Kidney capillary endothelial cell (primary cell): ENCODE measurements at regions not wholly inside any gene's neighbourhood (a gene's known extent, or its start where the extent isn't known, plus 50 kb on each side); places are given as distances from the start of the nearest gene placed in this dataset.
A peak's percentile ranks its signal among the peaks of the same experiment; 100 is the strongest.

Source experiments
- DNase-seq: peaks from one replicate; pipeline ENCODE4 v3.0.0-alpha.2; 2018; ENCODE audit warnings: low spot score

DNA sequence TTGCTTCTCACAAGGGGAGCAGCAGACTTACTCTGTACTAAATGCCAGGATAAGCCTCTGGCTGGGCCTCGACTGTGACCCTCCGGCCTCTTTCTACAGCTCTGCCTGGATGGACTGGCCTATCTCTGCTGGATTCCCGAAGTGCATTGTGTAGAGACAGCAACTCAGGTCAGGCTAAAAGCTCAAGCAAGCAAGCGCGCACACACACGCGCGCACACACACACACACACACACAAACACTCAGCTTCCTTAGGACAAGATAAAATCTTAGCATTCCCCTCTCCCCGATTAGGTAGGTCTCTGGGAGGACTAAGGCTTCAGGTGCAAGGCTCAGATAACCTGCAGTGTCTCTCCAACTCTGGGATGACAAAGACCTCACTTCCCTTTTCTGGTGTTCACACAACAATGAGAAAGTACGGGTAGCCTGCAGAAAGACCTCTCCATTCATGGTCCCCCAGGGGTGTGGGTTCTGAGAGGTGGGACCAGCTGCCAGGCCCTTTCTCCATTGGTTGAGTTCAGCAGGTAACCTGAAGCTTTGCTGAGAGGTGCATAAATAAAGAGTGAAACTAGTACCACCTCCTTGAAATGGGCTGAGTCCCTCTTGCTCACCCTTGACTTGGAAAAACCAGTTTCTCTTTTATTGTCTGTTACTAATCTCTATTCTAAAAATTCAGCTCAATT lies 155.1 kb upstream of the CAMK1G start:
- DNase-seq: no peak

GRCh38 chr1:209429611-209430010 lies 153.9 kb upstream of the CAMK1G start:
- DNase-seq: no peak

DNA sequence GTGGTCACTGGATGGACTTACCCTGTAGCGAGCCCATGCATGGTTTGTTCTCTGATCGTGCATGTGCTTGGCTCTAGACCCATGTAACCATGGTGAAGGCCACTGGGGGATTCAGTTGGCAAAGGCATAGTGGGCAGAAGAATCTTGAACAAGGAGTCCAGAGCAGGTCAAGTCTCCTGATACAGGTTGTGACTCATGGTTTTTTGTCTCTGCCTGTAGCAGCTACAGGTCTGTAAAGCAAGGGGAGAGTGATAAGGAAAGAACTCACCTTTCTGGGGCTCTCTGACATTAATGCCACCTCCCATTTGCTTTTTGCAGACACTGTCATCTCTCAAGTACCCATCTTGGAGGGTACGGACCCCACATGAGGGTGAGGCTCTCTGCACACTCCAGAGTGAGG lies 153.4 kb upstream of the CAMK1G start:
- DNase-seq: no peak

GRCh38 chr1:209430821-209431259 lies 152.7 kb upstream of the CAMK1G start:
- no peak for DNase-seq

GRCh38 chr1:209431402-209431801 lies 152.1 kb upstream of the CAMK1G start:
- no peak for DNase-seq

DNA sequence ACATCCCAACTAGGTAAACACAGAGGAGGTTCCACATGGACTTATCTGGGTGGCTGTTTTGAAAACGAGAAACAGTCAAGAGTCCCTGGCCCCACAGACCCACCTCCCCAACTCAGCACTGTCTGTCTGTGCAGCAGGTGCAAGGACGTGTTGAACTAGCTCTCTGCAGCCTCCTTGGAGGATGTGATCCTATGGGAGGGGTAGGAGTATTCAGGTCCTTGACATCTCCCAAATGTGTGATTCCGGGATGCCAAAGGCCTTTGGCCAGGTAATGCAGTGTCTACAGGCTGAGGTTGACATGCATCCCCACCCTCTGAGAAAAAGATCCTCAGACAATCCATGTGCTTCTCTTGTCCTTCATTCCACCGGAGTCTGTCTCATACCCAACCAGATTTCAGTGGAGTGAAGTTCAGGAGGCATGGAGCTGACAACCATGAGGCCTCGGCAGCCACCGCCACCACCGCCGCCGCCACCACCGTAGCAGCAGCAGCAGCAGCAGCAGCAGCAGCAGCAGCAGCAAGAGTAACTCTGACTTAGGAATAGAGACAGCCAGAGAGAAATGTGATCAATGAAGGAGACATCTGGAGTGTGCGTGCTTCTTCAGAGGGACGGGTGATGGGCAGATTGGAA lies 151.6 kb upstream of the CAMK1G start:
- DNase-seq: no peak

- DNase-seq: no peak
These were observed 151.1 kb upstream of the CAMK1G start for GRCh38 chr1:209432443-209432825.

- DNase-seq: no peak
These were observed 149.9 kb upstream of the CAMK1G start for GRCh38 chr1:209433649-209434031.

DNA sequence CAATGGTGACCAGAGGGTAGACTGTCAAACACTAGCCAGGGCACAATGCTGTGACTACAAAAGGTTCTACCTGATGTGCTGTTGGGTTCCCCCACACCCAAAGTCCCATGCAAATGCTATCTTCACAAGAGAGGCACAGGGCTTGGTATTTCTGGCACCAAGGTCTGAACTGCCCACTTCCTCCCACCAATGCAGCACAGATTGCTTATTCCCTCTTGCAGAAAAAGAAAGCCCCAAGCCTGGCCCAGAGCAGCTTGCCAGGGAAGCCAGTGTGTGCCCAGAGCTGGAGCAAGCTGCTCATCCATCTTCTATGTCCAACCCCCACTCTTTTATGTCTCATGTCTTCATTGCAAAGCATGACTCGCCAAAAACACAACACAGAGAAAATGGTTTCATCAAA lies 149.4 kb upstream of the CAMK1G start:
- DNase-seq: no peak

DNA sequence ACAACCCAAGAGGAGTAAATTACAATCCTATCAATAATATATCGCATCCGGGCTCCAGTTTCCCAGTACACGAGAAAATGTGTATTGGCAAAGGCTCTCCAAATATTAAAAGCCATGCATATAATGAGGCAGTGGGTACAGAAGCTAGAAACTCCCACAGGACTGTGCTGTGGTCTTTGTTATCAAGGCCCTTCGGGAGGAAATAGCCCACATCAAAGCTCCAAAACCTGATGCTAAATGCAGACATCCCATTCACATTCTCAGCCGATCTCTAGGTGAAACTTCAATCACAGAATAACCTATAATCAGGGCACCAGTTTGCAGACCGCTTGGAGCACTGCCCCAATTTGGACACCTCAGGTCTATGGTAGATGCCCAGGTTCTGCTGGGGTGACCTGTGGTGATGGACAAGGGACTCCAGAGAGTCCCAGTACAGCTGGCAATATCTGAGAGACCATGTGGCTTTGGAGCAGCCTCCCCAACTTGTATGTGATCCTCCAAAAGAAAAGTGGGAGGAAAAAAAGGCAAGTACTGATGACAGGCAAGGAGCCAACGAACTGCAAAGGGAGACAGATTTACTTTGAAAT lies 148.8 kb upstream of the CAMK1G start:
- DNase-seq: no peak

- peak; percentile 30 for DNase-seq
These were observed 147.6 kb upstream of the CAMK1G start for GRCh38 chr1:209435654-209436566.

- DNase-seq: no peak
These were observed 143.7 kb upstream of the CAMK1G start for GRCh38 chr1:209439828-209440227.

GRCh38 chr1:209443361-209443931 lies 140.1 kb upstream of the CAMK1G start:
- DNase-seq: no peak

DNA sequence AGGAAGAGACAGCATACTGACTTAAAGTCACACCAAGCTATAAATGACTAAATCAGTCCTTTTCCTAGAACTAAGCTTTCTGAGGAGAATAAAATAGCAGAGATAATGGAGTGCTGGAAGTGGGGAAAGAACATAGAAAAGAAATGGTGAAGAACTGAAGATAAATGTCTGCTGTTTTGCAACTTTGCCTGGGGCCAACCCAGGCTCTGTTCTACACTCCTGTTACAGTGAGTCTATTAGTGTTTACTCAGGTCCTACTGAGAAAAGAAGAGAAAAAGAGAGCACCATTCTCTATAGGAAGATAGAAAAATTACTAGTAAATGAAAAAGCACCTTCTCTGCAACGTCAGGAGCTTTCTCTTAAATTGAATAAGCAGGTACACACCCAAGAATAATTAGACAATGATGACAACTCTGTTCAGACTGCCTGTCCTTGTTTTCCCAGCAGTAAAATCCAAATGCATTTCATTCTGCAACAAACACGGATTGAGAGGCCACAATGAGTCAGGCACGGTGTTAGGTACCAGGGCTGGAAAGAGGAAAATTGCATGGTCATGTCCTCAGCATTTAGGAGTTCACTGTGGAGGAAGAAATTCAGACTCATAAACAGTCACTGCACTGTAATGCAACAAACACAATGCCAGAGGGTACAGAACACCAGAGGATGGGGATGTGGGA lies 139.4 kb upstream of the CAMK1G start:
- no peak for DNase-seq

- no peak for DNase-seq
These were observed 138.6 kb upstream of the CAMK1G start for GRCh38 chr1:209444961-209445360.

GRCh38 chr1:209445576-209445975 lies 137.9 kb upstream of the CAMK1G start:
- no peak for DNase-seq

DNA sequence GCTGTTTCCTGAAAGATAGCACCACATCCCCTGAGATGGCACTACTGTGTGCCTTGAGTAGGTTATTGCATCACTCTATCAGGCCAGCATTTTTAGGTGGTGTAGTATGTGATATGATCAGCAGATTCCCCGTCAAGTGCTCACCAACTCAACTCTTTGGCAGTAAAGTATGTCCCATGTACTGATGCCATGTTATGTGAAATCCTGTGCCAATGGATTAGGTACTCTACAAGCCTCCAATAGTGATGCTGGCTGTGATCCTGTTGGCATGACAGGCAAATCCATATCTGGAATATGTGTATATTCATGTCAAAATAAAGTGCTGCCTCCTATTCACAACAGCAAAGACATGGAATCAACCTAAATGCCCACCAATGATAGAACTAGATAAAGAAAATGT lies 137.2 kb upstream of the CAMK1G start:
- no peak for DNase-seq

- DNase-seq: no peak
These were observed 129.0 kb upstream of the CAMK1G start for GRCh38 chr1:209454340-209454994.

- DNase-seq: no peak
These were observed 128.4 kb upstream of the CAMK1G start for GRCh38 chr1:209455145-209455544.

DNA sequence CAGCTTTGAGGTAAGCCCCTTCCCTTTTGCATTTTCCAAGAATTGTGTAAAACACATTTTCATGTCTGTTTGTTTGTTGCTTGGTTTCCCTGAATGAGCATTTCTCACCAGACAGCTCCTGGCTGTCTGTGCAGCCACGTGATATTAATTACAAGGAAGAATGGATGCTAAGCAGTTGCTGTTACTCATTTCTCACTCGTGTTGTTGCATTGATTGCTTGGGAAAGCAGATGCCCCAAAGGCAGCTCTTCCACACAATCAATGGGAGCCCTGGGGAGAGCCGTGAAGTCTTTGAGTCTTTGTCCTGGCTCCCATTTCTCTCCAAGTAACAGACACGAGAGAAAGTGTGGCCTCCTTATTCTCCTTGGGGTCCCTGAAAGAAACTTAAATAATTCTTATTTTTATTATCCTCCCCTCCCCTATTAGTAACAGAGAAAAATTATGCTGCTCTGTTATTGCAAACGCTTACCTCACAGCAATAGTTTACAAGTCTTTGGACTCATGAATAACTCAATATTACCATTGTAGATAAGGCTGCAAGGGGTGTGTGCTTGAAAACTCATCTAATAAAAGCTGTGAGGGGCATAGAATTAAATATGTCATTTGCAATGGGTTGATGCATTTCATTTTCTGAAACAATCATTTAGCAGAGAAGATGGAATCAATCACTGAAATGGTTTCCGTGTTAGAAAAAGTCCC lies 127.7 kb upstream of the CAMK1G start:
- no peak for DNase-seq

GRCh38 chr1:209456878-209457277 lies 126.6 kb upstream of the CAMK1G start:
- no peak for DNase-seq
